ENCODE measurements at regions not wholly inside any gene's neighbourhood (a gene's known extent, or its start where the extent isn't known, plus 50 kb on each side); places are given as distances from the start of the nearest gene placed in this dataset.

DNA sequence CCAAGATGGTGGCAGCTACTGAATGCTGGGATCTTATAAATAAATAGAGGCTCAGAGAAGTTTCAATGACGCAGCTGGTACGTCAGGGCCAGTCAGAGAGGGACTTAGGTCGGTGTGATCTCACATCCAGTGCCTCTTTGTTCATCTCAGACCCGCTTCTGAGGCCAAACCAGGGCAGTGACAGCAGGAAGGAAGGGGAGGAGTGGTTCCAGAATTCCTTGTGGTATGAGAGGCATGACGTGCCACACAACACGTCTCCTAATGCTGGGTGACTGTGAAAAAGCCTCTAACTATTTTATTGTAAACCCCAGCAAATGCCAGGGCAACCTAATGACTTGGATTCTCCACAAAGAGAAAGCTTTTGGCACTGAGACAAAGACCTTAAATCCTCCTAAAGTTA, 423.3 kb downstream of the LPIN1 start:
- Histone ChIP-seq H3K4me1 (ENCODE audit: control insufficient read depth, insufficient read depth, low read length) (no peaks in the 10 kb centered on the region), H3K9me3 (ENCODE audit: control insufficient read depth, low read length) (no peaks in the 10 kb centered on the region), H3K9ac (ENCODE audit: extremely low read depth, low read length, poor library complexity, severe bottlenecking) (no peak overlapping the region), H3K36me3 (ENCODE audit: control insufficient read depth, insufficient read depth, low read length) (no peaks in the 10 kb centered on the region), H3K4me3 (ENCODE audit: low read length) (no peak overlapping the region), H3K27ac (ENCODE audit: low read depth, low read length) (no peak overlapping the region), H3K27me3 (ENCODE audit: control insufficient read depth, insufficient read depth, low read length, poor library complexity, severe bottlenecking) (no peaks in the 10 kb centered on the region)
- Mint-ChIP-seq H3K9me3 (no peaks in the 10 kb centered on the region), H3K4me1 (peaks cover 1% of the 10 kb centered on the region), H3K27me3 (ENCODE audit: insufficient read depth) (no peaks in the 10 kb centered on the region), H3K4me3 (no peak overlapping the region), H3K27ac (no peak overlapping the region), H3K36me3 (ENCODE audit: low read depth) (no peaks in the 10 kb centered on the region)
- no peak for DNase-seq
- WGBS, 2 experiments (ENCODE audit: insufficient coverage in 1 of 2, insufficient read length in 1 of 2): 92% methylated on average over 5 to 6 of the region's 6 CpGs
- TF ChIP-seq, protein P1, sequence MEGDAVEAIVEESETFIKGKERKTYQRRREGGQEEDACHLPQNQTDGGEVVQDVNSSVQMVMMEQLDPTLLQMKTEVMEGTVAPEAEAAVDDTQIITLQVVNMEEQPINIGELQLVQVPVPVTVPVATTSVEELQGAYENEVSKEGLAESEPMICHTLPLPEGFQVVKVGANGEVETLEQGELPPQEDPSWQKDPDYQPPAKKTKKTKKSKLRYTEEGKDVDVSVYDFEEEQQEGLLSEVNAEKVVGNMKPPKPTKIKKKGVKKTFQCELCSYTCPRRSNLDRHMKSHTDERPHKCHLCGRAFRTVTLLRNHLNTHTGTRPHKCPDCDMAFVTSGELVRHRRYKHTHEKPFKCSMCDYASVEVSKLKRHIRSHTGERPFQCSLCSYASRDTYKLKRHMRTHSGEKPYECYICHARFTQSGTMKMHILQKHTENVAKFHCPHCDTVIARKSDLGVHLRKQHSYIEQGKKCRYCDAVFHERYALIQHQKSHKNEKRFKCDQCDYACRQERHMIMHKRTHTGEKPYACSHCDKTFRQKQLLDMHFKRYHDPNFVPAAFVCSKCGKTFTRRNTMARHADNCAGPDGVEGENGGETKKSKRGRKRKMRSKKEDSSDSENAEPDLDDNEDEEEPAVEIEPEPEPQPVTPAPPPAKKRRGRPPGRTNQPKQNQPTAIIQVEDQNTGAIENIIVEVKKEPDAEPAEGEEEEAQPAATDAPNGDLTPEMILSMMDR (conservative IDR thresholded peaks at IDR 0.05): no peak

DNA sequence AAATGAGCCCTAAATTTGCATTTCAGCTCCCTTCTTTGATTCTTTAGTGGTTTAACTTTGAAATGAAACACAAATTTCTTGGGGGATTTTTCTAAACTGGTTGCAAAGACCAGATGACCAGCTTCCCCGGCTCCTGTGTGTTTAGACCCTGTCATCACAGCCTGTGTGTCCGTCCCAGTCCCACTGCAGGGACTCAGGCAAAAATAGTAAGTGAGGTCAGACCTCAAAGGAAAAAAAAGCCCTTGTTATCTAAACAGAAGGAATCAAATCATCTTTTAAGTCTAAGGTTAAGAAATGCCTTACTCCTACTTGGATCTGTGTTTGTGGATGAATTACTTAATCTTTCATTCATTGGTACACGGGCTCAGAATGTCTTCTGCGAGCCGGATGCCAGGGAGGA, 423.7 kb downstream of the LPIN1 start:
- 93 to 94% methylated on average over 3 to 5 of the region's 5 CpGs for WGBS, 2 experiments (ENCODE audit: insufficient coverage in 1 of 2, insufficient read length in 1 of 2)
- TF ChIP-seq, protein P1 (conservative IDR thresholded peaks at IDR 0.05): no peak
- no peaks in the 10 kb centered on the region for H3K9me3 ChIP-seq (ENCODE audit: control insufficient read depth, low read length)
- no peaks in the 10 kb centered on the region for H3K4me1 ChIP-seq (ENCODE audit: control insufficient read depth, insufficient read depth, low read length)
- peaks cover 1% of the 10 kb centered on the region for H3K4me1 Mint-ChIP-seq
- H3K27ac Mint-ChIP-seq: no peak overlapping the region
- H3K27me3 ChIP-seq (ENCODE audit: control insufficient read depth, insufficient read depth, low read length, poor library complexity, severe bottlenecking): no peaks in the 10 kb centered on the region
- no peaks in the 10 kb centered on the region for H3K36me3 Mint-ChIP-seq (ENCODE audit: low read depth)
- no peak overlapping the region for H3K4me3 ChIP-seq (ENCODE audit: low read length)
- no peak overlapping the region for H3K4me3 Mint-ChIP-seq
- no peaks in the 10 kb centered on the region for H3K27me3 Mint-ChIP-seq (ENCODE audit: insufficient read depth)
- H3K36me3 ChIP-seq (ENCODE audit: control insufficient read depth, insufficient read depth, low read length): no peaks in the 10 kb centered on the region
- H3K27ac ChIP-seq (ENCODE audit: low read depth, low read length): no peak overlapping the region
- H3K9ac ChIP-seq (ENCODE audit: extremely low read depth, low read length, poor library complexity, severe bottlenecking): no peak overlapping the region
- DNase-seq: no peak
- no peaks in the 10 kb centered on the region for H3K9me3 Mint-ChIP-seq

DNA sequence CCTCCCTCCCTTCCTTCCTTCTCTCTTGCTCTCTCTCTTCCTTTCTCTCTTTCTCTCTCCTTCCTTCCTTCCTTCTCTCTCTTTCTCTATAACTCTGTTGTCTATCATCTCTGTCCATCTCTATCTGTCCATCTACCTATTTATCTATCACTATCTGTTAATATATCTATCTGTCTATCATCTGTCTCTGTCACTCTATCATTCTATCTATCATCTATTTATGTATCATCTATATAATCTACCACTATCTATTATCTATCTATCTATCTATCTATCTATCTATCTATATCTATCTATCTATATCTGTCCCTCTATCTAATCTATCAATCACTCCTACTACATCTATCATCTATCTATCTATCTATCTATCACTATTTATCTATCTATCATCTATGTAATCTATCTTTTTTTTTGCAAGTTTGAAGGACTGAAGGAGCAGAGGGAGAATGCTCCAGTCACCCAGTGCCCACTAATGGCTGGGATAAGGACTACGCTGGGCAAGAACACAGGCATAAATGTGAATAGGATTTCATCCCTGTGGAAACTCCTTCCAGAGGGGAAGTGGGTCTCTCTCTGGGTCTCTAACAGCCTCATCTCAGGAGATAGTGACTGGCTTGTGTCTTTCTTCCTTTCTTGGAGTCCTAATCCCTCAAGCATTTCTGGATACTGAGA, 427.0 kb downstream of the LPIN1 start:
- H3K27ac Mint-ChIP-seq: no peak overlapping the region
- TF ChIP-seq, protein P1 (conservative IDR thresholded peaks at IDR 0.05): peak; percentile 53
- no peak overlapping the region for H3K27ac ChIP-seq (ENCODE audit: low read depth, low read length)
- H3K9me3 Mint-ChIP-seq: no peaks in the 10 kb centered on the region
- no peaks in the 10 kb centered on the region for H3K9me3 ChIP-seq (ENCODE audit: control insufficient read depth, low read length)
- no peaks in the 10 kb centered on the region for H3K27me3 ChIP-seq (ENCODE audit: control insufficient read depth, insufficient read depth, low read length, poor library complexity, severe bottlenecking)
- H3K4me3 ChIP-seq (ENCODE audit: low read length): no peak overlapping the region
- H3K9ac ChIP-seq (ENCODE audit: extremely low read depth, low read length, poor library complexity, severe bottlenecking): no peak overlapping the region
- no peaks in the 10 kb centered on the region for H3K36me3 Mint-ChIP-seq (ENCODE audit: low read depth)
- DNase-seq: no peak
- no peaks in the 10 kb centered on the region for H3K36me3 ChIP-seq (ENCODE audit: control insufficient read depth, insufficient read depth, low read length)
- H3K27me3 Mint-ChIP-seq (ENCODE audit: insufficient read depth): peaks cover 6% of the 10 kb centered on the region
- H3K4me1 Mint-ChIP-seq: no peaks in the 10 kb centered on the region
- WGBS, 2 experiments (ENCODE audit: insufficient coverage in 1 of 2, insufficient read length in 1 of 2): 91 to 97% methylated on average over 1 of the region's 1 CpG
- H3K4me1 ChIP-seq (ENCODE audit: control insufficient read depth, insufficient read depth, low read length): no peaks in the 10 kb centered on the region
- H3K4me3 Mint-ChIP-seq: no peak overlapping the region

Measured in endodermal cell (in vitro differentiated cells).